Astrocyte (in vitro differentiated cells and primary cell): ENCODE measurements at regions not wholly inside any gene's neighbourhood (a gene's known extent, or its start where the extent isn't known, plus 50 kb on each side); places are given as distances from the start of the nearest gene placed in this dataset.

Experiments
- DNase-seq: peaks from one replicate; pipeline ENCODE4 v3.0.0-alpha.2; 2010; ENCODE audit warnings: low read depth
- FAIRE-seq: peaks from 2 replicates; lab custom pipeline; 2011; peaks lifted over from hg19 to GRCh38; lab: Jason Lieb, UNC
- H2AFZ ChIP-seq: 2 replicates; pipeline ENCODE4 v1.6.0; 2012; ENCODE audit warnings: low read depth, low read length, inconsistent platforms
- H3K27ac ChIP-seq: 2 replicates; pipeline ENCODE4 v1.5.1; 2011; ENCODE audit warnings: low read depth, low read length, inconsistent platforms
- H3K27me3 ChIP-seq: 2 replicates; pipeline ENCODE4 v1.6.0; 2011; ENCODE audit warnings: low read length, inconsistent platforms; ENCODE audit not compliant: insufficient read depth
- H3K36me3 ChIP-seq: 2 replicates; pipeline ENCODE4 v1.5.1; 2011; ENCODE audit warnings: low read length, inconsistent platforms; ENCODE audit not compliant: insufficient read depth
- H3K4me1 ChIP-seq: 2 replicates; pipeline ENCODE4 v1.5.1; 2011; ENCODE audit warnings: low read length, inconsistent platforms; ENCODE audit not compliant: insufficient read depth
- H3K4me2 ChIP-seq: 2 replicates; pipeline ENCODE4 v1.6.0; 2012; ENCODE audit warnings: low read length, inconsistent platforms
- H3K4me3 ChIP-seq: 2 replicates; pipeline ENCODE4 v1.5.1; 2011; ENCODE audit warnings: low read depth, mild to moderate bottlenecking, low read length, inconsistent platforms; ENCODE audit not compliant: insufficient read depth
- H3K79me2 ChIP-seq: 2 replicates; pipeline ENCODE4 v1.6.0; 2012; ENCODE audit warnings: mild to moderate bottlenecking, low read length, inconsistent platforms; ENCODE audit not compliant: insufficient read depth
- H3K9ac ChIP-seq: 2 replicates; pipeline ENCODE4 v1.6.0; 2012; ENCODE audit warnings: mild to moderate bottlenecking, low read length, inconsistent platforms
- H3K9me3 ChIP-seq: 2 replicates; pipeline ENCODE4 v1.5.1; 2012; ENCODE audit warnings: low read depth, mild to moderate bottlenecking, low read length, inconsistent platforms; ENCODE audit not compliant: insufficient read depth
- H4K20me1 ChIP-seq: 2 replicates; pipeline ENCODE4 v1.6.0; 2012; ENCODE audit warnings: low read length, inconsistent platforms; ENCODE audit not compliant: insufficient read depth
- H3K27ac Mint-ChIP-seq: one replicate; pipeline ENCODE4 v1.8.0; 2021; ENCODE audit warnings: mild to moderate bottlenecking, mixed read lengths; ENCODE audit not compliant: unreplicated experiment
- H3K27me3 Mint-ChIP-seq: one replicate; pipeline ENCODE4 v1.8.0; 2021; ENCODE audit warnings: low read depth, mixed read lengths; ENCODE audit not compliant: unreplicated experiment
- H3K36me3 Mint-ChIP-seq: one replicate; pipeline ENCODE4 v1.8.0; 2021; ENCODE audit warnings: low read depth, mixed read lengths; ENCODE audit not compliant: unreplicated experiment
- H3K4me1 Mint-ChIP-seq: one replicate; pipeline ENCODE4 v1.8.0; 2021; ENCODE audit warnings: low read depth, mixed read lengths; ENCODE audit not compliant: unreplicated experiment
- H3K4me3 Mint-ChIP-seq: one replicate; pipeline ENCODE4 v1.8.0; 2021; ENCODE audit warnings: mild to moderate bottlenecking, moderate library complexity, mixed read lengths; ENCODE audit not compliant: unreplicated experiment
- H3K9me3 Mint-ChIP-seq: one replicate; pipeline ENCODE4 v1.8.0; 2021; ENCODE audit warnings: mild to moderate bottlenecking, mixed read lengths; ENCODE audit not compliant: unreplicated experiment
- CTCF ChIP-seq: IDR thresholded peaks from 2 replicates; pipeline ENCODE4 v1.5.1; 2011; ENCODE audit warnings: low read depth, mild to moderate bottlenecking, inconsistent platforms, low read length, moderate library complexity; ENCODE audit not compliant: insufficient read depth
- EZH2 ChIP-seq: IDR thresholded peaks from 2 replicates; pipeline ENCODE4 v1.6.1; 2012; ENCODE audit warnings: mild to moderate bottlenecking, low read length, inconsistent platforms; ENCODE audit not compliant: insufficient read depth

GRCh38 chr3:80434366-80434765 lies 666.6 kb upstream of the ROBO1 start:
- no peaks in the 10 kb centered on the region for H3K36me3 ChIP-seq
- no peak overlapping the region for H3K4me3 Mint-ChIP-seq
- H3K27ac Mint-ChIP-seq, result no peak overlapping the region
- H3K27ac ChIP-seq, result no peak overlapping the region
- H3K9me3 Mint-ChIP-seq, result no peaks in the 10 kb centered on the region
- H3K4me1 Mint-ChIP-seq, result peaks cover 1% of the 10 kb centered on the region
- no peaks in the 10 kb centered on the region for H3K36me3 Mint-ChIP-seq
- no peaks in the 10 kb centered on the region for H4K20me1 ChIP-seq
- no peaks in the 10 kb centered on the region for H3K27me3 Mint-ChIP-seq
- H2AFZ ChIP-seq, result no peak overlapping the region
- no peaks in the 10 kb centered on the region for H3K4me1 ChIP-seq
- H3K4me2 ChIP-seq, result no peak overlapping the region
- no peak overlapping the region for H3K9ac ChIP-seq
- FAIRE-seq, result no peak
- DNase-seq, result no peak
- no peaks in the 10 kb centered on the region for H3K9me3 ChIP-seq
- no peak for TF ChIP-seq EZH2
- no peak for TF ChIP-seq CTCF
- no peak overlapping the region for H3K4me3 ChIP-seq
- H3K79me2 ChIP-seq, result no peaks in the 10 kb centered on the region
- no peaks in the 10 kb centered on the region for H3K27me3 ChIP-seq

GRCh38 chr3:80424951-80425350 lies 657.2 kb upstream of the ROBO1 start:
- Histone ChIP-seq H3K4me3 (no peak overlapping the region), H4K20me1 (no peaks in the 10 kb centered on the region), H3K9ac (no peak overlapping the region), H3K4me1 (no peaks in the 10 kb centered on the region), H3K79me2 (no peaks in the 10 kb centered on the region), H3K9me3 (no peaks in the 10 kb centered on the region), H3K27ac (no peak overlapping the region), H3K4me2 (no peak overlapping the region), H2AFZ (no peak overlapping the region), H3K36me3 (no peaks in the 10 kb centered on the region), H3K27me3 (no peaks in the 10 kb centered on the region)
- FAIRE-seq, result no peak
- no peaks in the 10 kb centered on the region for H3K4me1 Mint-ChIP-seq
- no peaks in the 10 kb centered on the region for H3K36me3 Mint-ChIP-seq
- H3K27me3 Mint-ChIP-seq, result no peaks in the 10 kb centered on the region
- DNase-seq, result no peak
- TF ChIP-seq CTCF (no peak), EZH2 (no peak)
- H3K27ac Mint-ChIP-seq, result no peak overlapping the region
- H3K9me3 Mint-ChIP-seq, result no peaks in the 10 kb centered on the region
- no peak overlapping the region for H3K4me3 Mint-ChIP-seq

GRCh38 chr3:80408030-80408721 lies 640.4 kb upstream of the ROBO1 start:
- Histone ChIP-seq H3K4me1 (no peaks in the 10 kb centered on the region), H3K27ac (no peak overlapping the region), H3K27me3 (no peaks in the 10 kb centered on the region), H3K79me2 (no peaks in the 10 kb centered on the region), H3K9me3 (no peaks in the 10 kb centered on the region), H3K4me3 (no peak overlapping the region), H2AFZ (peak overlapping the region; percentile 10), H4K20me1 (no peaks in the 10 kb centered on the region), H3K9ac (no peak overlapping the region), H3K4me2 (no peak overlapping the region), H3K36me3 (no peaks in the 10 kb centered on the region)
- H3K27me3 Mint-ChIP-seq, result no peaks in the 10 kb centered on the region
- H3K36me3 Mint-ChIP-seq, result no peaks in the 10 kb centered on the region
- TF ChIP-seq CTCF (no peak), EZH2 (no peak)
- H3K9me3 Mint-ChIP-seq, result no peaks in the 10 kb centered on the region
- peaks cover 1% of the 10 kb centered on the region for H3K4me1 Mint-ChIP-seq
- FAIRE-seq (no peak), DNase-seq (no peak)
- no peak overlapping the region for H3K4me3 Mint-ChIP-seq
- no peak overlapping the region for H3K27ac Mint-ChIP-seq
